ENCODE measurements at regions not wholly inside any gene's neighbourhood (a gene's known extent, or its start where the extent isn't known, plus 50 kb on each side); places are given as distances from the start of the nearest gene placed in this dataset.

DNA sequence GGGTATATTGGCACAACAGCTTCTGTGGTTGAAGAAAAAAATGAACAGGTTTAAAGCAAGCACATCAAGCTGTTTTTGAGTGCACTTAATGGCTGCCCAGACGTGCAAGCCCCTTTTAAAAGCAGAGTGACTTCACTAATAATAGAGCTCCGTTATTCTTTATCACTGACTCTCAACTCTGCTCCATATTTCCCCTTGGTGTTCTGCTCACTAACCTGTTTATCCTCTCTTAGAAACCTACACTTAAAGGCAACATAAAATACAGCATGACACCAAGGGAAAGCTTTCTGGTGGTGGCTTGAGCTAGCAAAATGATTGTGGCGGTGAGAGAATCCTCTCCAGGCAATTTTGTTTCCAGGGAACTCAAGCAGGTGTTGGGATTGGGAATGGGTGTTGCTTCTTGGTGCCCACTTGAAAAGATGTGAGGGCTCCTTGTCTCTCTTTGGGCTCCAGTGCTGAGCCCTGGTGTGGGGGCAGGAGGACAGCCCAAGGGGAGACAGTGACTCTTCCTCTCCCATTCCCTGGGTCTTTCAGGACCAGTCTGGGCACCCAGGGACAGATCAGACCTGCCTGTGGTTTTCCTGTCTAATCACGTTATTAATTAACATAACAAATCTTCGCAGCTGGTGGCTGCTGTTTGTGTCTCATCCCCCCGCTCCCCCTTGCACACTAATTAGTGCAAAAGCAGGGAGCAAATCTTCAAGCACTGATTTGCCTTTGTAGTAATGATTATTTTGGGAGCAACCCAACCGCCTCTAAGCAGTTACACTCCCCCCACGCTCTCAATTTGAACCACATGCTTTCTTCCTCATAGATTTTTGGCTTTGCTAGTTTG, 289.4 kb upstream of the CXCR4 start:
- DNase-seq, result no peak

DNA sequence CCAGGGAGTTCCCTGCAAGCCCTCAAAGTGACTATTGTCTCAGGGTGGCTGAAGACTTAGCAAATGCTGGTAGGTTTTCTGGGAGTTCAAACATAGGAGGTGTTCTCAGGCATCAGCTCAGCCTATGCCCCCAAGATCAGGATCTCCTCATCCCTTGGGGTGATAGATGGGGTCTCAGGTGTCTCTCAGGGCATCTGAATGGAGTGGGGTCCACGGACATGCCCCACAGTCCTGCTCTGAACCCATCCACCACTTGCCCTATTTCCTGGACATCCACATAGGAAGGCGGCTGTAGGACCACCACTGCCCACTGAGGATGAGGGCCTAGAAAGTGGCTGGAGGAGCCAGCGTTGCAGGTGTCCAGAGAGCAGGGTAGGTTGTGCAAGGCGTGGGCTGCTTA, 287.0 kb upstream of the CXCR4 start:
- no peak for DNase-seq

DNA sequence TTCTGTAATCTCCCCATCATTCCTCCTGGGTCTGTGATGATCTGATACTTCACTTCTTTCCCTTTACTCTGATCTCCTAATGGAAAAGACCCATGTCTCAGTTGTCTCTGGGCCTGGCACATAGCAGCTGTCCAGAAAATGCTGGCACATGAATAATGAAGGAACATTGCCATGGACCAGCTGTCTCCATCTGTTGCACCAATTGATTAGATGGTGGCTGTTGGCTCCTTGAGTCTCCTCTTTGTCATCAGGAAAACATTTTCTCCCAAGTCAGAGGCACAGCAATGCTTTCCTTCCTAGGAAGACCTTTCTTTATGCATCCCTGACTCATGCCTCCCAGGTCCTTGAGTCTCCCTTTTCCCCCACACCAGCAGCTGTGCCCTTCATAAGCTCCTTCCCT, 286.2 kb upstream of the CXCR4 start:
- DNase-seq, result no peak

DNA sequence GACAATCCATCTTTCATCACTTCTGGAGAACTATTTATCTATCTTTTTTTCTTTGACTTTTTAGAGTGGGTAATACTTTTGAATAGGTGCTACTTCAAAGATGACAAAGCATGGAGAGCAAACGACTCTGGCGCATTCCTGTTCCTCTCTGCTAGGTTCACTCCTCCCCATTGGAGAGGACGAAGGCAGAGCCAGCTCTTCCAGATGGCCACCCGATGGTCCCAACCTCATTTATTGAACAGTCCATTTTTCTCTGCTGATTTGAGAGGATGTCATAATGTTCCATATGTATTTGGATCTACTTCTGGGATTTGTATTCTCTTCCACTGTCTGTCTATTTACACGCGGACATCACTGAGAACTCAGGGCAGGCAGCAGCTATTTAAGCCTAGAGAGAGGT, 284.3 kb upstream of the CXCR4 start:
- DNase-seq, result no peak

DNA sequence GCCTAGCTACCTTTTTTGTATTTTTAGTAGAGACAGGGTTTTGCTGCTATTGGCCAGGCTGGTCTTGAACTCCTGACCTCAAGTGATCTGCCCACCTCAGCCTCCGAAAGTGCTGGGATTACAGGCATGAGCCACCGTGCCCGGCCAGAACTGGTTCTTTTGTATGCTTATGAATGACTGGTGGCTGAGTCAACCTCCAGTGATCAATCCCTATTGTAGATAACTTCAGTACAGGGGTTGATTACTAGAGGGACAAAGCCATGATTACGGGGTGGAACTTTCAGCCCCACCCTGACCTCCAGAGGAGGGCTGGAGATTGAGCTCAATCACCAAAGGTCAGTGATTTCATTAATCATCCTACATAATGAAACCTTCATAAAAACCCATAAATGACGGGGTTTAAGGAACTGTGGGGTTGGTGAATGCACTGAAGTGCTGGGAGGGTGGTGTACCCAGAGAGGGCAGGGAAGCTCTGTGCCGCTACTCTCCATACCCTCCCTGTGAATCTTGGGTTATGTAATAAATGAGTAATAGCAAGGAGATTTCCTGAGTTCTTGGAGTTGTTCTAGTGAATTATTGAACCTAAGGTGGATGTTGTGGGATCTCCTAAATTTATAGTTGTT, 281.8 kb upstream of the CXCR4 start:
- DNase-seq, result no peak

DNA sequence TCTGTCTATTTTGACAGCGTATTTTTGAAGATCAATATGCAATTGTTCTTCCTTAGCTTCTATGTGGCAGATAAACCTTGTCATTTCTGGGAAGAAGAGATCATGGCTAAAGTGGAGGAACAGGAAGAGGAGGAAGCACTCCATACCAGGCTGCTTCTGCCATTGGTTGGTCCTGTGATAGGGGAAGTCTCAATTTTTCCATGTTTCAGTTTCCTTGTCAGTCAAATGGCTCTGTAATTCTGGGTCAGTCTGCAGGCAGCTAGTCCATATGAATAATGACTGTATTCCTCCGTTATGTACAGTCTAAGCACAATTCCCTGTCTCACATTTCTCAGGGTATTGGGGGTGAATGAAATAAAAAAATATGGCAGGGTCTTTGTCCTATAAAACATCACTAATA, 277.6 kb upstream of the CXCR4 start:
- DNase-seq, result no peak

DNA sequence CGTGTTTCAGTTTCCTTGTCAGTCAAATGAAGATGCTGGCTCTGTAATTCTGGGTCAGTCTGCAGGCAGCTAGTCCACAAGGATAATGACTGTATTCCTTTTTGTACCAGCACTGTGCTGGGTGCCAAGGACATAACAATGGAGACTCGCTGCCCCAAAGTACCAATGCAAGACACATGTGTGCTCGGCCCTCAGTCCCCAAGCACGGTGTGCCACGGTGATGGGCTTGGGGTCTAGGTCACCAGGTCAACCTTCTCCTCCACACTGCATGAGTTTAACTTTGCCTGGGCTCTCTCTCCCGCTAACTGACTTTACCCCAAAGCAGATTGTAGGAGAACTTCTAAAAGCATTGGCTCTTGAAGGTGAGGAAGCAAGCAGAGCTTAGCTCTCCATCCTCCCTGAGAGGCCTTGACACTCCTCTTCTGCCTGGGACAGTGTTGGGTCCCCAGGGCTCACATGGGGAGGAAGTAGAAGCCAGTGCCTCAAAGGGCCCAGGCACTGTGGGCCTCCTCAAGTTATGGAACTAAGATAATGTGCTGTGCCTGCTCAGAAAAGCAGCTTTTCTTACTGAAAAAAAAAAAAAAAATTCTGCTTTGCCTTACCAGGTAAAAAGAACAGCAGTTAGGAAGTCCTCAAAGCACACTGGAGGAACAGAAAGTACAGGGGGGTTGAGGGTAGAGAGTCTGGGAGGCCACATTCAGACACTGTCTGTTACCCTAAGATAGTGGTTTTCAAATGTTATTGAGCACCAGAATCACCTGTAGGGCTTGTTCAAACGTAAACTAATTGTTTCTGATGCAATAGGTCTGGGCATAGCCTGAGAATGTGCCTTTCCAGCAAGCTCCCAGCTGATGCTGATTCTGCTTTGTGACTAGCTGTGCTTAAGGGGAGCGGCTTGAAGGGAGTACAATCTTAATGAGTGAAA, 276.4 kb upstream of the CXCR4 start:
- DNase-seq, result no peak

DNA sequence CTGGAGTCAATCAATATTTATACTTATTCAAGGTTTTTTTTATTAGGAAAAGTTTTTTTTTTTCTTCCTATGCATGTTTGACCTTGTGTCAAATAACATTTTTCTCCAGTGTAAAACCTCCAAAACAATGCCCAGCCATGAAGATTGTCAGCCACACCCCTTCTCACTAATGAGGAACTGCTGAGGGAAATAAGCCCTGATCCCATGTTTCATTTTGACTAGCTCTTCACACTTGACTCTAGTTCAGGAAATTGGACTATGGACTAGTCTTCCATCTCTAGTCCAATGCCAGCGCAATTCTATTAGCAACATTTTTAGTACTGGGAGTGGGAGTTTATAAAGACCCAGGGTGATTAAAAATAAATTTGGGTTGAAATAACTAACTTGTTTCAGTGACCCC, 275.6 kb upstream of the CXCR4 start:
- no peak for DNase-seq

DNA sequence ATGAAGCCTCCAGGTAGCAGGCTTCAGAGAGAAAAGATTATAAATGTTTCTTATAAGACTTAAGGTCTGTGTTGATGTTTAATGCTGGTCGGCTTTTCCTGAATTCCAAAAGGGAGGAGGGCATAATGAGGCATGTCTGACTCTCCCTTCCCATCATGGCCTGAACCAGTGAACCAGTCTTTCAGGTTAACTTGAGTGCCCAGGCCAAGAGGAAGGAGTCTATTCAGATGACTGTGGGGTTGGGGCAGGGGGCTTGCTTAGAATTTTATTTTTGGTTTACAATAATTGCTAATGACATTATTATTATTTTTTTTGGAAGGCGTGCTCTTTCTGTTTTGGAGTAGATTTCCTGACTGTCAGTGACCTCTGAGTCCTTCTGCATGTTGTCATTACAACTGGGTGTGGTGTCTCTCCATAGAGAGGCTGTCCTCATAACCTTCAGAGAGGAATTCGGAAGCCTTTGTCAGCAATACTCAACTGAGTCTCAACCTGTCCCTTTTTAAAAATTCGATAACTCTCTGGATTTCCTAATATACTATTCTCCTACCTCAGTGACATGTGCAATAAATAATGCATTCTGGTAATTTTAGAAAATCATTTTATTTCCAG, 275.1 kb upstream of the CXCR4 start:
- DNase-seq, result no peak

DNA sequence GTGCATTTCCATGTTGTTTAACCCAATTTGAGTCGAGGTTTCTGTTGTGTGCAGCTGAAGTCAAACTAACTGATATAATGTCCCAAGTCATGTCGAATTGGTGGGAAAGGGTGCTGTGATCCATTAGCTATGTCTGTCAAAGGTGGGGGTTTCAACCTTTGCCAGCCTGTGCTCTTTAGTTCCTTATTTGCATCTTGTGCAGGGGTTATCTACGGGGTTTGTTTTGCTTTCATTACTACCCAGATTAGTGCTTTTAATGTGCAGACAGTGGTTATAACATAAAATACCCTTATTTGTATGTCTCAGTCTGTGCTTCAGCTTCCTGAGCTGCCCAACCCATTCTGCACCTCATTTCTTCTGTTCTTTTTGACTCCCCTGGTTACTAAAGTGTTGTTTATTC, 271.9 kb upstream of the CXCR4 start:
- DNase-seq, result no peak

DNA sequence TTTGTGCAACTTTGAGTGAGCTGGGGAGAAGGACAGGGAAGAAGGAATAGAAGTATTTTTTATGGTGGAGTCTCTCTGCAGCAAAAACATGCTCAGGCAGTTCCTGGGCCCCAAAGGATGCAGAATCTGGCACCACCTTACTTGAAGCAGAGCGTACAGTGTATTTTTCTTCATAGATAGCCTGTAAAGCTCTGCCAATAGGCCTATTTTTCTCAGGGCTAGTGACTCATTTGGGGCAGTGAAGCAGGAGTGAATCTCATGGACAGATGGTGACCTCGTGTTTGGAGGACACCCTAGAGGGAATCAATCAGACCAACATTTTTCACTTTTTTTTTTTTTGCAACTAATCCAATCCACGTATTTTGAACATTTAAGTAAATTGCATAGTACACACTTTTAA, 268.1 kb upstream of the CXCR4 start:
- no peak for DNase-seq

DNA sequence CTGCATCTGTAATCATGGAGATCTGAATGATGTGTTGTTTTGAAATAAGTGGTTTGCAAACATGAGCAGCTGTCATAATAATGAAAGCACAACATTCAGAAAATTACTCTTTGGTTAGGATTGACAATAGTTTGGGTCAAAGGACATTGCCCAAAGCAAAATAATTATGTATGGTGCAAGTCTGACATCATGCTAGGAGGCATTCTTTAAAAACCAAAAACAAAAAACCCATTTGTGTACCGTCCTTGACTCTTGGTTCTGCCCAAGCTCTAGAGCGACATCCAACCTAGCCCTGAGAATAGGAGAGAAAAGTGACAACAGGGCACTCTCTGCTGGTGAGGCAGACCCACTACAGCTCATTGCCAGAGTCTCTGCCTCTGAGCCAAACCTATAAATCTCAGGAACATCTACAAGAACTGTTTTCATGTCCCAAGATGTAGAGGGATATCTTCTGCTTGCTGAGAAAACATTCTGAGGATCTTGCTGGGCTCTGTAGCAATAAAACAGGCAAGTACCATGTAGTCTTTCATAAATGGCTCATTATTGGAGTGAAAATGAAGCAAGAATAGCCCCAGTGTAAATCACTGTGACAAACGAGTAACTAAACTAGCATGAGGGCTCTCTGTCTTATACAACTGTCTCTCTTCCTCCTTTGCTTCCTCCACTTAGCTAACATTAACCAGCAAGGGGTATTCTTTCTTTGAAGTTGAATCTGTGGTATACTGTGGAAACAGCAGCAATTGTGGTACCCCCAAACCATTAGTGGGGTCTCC, 266.8 kb upstream of the CXCR4 start:
- peak in 18 of 58 donors; percentile 2 to 47 (median 11) for DNase-seq

DNA sequence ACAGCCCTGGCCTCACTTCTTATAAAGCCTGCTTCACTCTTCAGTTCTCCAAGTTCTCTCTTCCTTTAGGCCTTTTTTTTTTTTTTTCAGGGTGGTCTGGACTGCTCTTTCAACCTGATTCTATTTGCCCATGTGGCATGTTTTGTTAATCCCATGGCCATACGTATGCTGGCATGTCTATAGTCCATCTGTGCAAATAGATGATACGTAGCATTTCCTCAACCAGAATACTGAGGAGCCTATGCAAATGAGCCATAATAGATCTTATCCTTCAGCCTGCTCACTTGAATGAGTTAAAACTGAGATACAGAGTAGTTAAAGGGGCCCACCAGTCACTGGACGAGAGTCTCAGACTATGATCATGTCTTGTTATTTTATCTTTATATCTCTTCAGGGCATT, 265.2 kb upstream of the CXCR4 start:
- no peak for DNase-seq

DNA sequence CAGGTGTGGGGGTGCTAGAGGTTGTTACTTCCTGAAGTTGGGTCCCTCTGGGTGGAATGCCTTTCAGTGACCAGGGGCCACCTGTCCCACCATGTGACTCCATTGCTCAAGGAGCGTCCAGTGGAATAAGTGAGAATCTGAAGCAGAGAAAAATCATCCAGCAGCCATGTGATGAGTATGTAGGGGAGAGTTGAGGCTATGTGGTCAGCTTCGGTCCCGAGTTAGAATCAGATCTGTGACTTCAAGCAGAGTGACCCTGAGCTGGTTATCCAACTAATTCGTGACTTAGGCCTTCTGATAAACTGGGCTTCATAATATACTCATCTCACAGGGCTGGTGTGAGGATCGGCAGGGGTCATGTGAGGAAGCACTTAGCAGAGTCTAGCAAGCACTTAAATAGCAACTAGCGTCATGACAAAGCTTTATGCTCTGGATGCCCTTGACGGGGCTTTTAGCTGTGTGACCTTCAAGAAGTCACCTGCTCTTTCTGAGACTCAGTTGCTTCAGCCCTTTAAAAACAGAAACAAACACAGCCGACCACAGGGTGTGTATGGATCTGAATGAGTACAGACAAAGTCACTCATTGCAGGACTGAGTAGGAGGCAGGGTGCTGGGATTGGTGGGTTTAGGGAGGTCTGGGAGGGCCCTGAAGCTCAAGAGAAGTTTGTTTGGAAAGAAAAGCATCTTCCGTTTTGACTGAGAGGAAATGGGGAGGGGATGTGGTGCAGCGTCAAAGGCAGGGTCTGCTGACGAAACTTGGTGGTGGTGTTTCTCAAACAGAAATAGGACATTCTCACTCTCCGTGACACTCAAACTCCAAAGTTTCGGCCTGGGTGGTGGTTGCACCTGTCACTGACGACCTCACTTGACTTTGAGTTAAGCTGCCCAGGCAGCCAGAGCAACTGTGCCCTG, 264.0 kb upstream of the CXCR4 start:
- peak in 1 of 58 donors; percentile 12 for DNase-seq

DNA sequence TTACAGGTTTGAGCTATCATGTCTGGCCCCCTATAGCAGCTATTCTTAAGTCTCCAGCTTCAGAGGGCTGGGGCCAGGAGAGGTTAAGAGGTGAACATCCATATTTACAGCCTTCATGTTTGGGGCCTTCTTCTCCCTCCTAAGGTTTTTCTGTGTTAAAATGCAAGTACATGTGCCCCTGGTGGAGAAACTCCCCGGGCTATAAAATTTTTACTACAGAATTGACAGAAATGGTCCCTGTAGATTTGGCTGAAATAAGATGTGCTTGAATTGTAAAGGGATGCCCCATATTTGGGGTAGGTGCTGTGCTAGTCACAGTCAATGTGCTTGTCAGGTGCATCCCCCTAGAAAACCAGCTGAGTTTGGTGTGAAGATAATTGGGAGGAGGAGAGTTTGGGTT, 263.3 kb upstream of the CXCR4 start:
- DNase-seq, result no peak

DNA sequence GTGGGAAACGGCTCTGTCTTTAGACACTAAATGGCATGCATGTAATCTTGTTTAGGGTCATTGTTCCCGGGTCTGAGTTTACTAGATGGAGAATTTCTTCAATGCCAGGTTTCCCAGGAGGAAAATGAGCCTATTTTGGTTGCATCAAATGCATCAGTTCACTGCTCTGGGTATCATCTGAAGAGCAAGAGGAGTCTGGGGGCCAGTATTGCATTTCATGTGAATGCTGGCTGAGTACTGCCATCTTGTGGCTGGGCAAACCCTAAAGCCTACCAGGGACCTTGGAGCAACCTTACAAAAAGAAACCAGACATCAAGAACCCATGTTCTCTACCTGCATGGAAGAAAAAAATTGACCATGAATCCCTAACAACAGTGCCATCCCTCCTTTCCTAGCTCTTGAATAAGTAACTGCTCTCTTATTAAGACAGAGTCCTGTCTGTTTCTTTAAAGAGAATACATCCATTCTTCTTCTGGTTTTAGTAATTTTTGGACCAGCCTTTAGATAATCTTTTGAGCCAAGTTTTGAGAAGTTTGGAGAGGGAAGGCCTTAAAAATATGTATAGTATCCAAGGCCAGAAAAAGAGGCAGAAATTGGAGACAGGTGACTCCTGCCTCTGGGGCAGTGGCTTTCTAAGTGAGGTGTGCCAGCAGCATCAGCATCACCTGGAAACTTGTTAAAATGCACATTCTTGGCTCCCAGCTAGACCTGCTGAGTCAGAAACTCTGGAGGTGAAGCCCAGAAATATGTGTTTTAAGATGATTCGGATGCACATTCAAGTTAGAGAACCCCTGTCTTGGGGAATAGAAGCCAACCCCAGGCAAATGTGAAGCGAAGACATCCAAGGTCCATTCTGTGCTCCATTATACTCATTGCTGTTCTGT, 261.0 kb upstream of the CXCR4 start:
- peak in 39 of 58 donors; percentile 5 to 65 (median 30) for DNase-seq

DNA sequence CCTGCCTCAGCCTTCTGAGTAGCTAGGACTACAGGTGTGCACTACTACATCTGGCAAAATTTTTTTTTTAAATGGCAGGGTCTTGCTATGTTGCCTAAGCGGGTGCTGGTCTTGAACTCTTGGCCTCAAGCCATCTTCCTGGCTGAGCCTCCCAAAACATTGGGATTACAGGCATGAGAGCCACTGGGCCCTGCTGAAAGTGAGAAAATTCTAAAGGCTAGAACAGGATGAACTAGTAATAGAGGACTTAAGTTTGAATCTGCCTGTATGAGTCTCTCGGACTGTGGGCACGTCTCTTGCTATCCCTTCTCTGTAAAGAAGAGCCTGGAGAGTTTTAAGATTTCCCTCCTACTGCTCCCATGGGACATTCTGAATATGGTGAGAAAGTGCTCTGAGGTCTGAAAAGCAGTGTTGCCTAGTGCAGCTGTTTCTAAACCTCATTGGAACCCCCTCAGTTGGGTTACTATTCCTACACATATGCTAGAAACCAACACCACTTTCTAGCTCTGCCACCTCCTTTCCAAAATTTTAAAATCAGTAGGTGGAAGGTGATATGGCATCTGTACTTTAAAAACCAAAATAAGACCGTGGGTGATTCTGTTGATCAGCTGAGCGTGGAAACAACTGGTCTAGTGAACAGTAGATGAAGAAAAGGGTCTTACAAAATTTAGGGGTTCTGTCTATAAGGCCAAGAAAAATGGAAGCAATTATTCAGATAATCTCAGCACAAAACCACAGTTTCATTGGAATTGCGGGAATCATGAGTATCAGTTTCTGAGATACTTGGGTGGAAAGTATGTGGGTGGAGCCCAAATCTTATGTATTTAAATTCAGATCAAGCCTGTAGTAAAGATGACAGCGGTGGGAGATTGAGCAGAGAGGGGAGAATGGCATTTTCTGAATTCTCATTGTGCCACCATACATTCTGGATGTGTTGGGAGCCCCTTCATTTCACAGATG, 259.8 kb upstream of the CXCR4 start:
- DNase-seq, result no peak

Measured in anterior cingulate cortex (tissue), 58 donors.